MCF 10A (cell line): ENCODE measurements at regions not wholly inside any gene's neighbourhood (a gene's known extent, or its start where the extent isn't known, plus 50 kb on each side); places are given as distances from the start of the nearest gene placed in this dataset.

ENCODE experiments used
- BruUV-seq: library from RNA; stranded (reverse); fragments of 400-500 nt; replicated peaks from 2 replicates; lab custom pipeline; 2021; lab: Mats Ljungman, UMichigan
- CTCF ChIA-PET: fragments of 300-600 bp; sonication (Branson Sonifier 250); formaldehyde crosslinking; extraction: SDS; loops from one replicate; lab custom pipeline; 2021; ENCODE audit warnings: antibody characterized with exemption, inconsistent platforms; lab: Yijun Ruan, JAX
- POLR2A ChIA-PET: fragments of 300-600, 350-650 bp; sonication (Branson Sonifier 250); formaldehyde crosslinking; extraction: SDS; loops from one replicate; lab custom pipeline; 2020; ENCODE audit warnings: antibody characterized with exemption, inconsistent platforms; lab: Yijun Ruan, JAX
- DNase-seq: peaks from one replicate; pipeline ENCODE4 v3.0.0-alpha.2; 2018; ENCODE audit not compliant: unreplicated experiment
- H3K27ac Mint-ChIP-seq: one replicate; pipeline ENCODE4 v1.8.0; 2022; ENCODE audit warnings: mild to moderate bottlenecking, low read depth, mixed read lengths; ENCODE audit not compliant: unreplicated experiment
- H3K27me3 Mint-ChIP-seq: one replicate; pipeline ENCODE4 v1.8.0; 2022; ENCODE audit warnings: mixed read lengths; ENCODE audit not compliant: insufficient read depth, unreplicated experiment
- H3K36me3 Mint-ChIP-seq: one replicate; pipeline ENCODE4 v1.8.0; 2022; ENCODE audit warnings: mild to moderate bottlenecking, moderate library complexity, mixed read lengths; ENCODE audit not compliant: insufficient read depth, unreplicated experiment
- H3K4me1 Mint-ChIP-seq: one replicate; pipeline ENCODE4 v1.8.0; 2022; ENCODE audit warnings: mixed read lengths; ENCODE audit not compliant: insufficient read depth, unreplicated experiment
- H3K4me3 Mint-ChIP-seq: one replicate; pipeline ENCODE4 v1.8.0; 2022; ENCODE audit warnings: mild to moderate bottlenecking, moderate library complexity, mixed read lengths; ENCODE audit not compliant: unreplicated experiment
- H3K9me3 Mint-ChIP-seq: one replicate; pipeline ENCODE4 v1.8.0; 2022; ENCODE audit warnings: mixed read lengths; ENCODE audit not compliant: unreplicated experiment
- CTCF ChIP-seq: fragments of 200-600 bp; IDR thresholded peaks from one replicate; pipeline ENCODE4 v1.8.0; 2022; ENCODE audit warnings: antibody characterized with exemption, mild to moderate bottlenecking; ENCODE audit not compliant: unreplicated experiment
- intact Hi-C: fragments of 100-400 bp; cut with micrococcal nuclease; formaldehyde crosslinking; loops from 2 replicates; pipeline ENCODE4 v1.14.1; 2022

- no peak overlapping the region for H3K27ac Mint-ChIP-seq
- no TSS peak for BruUV-seq
- DNase-seq, result no peak
- CTCF ChIA-PET, result no interaction called here
- no peaks in the 10 kb centered on the region for H3K27me3 Mint-ChIP-seq
- no peak for TF ChIP-seq CTCF
- no peaks in the 10 kb centered on the region for H3K36me3 Mint-ChIP-seq
- no peak overlapping the region for H3K4me3 Mint-ChIP-seq
- H3K9me3 Mint-ChIP-seq, result no peaks in the 10 kb centered on the region
- no peaks in the 10 kb centered on the region for H3K4me1 Mint-ChIP-seq
- intact Hi-C loops, result no loop called here
- POLR2A ChIA-PET, result no interaction called here
Measured at GRCh38 chr7:110224643-110225042, 866.3 kb upstream of the LRRN3 start.

DNA sequence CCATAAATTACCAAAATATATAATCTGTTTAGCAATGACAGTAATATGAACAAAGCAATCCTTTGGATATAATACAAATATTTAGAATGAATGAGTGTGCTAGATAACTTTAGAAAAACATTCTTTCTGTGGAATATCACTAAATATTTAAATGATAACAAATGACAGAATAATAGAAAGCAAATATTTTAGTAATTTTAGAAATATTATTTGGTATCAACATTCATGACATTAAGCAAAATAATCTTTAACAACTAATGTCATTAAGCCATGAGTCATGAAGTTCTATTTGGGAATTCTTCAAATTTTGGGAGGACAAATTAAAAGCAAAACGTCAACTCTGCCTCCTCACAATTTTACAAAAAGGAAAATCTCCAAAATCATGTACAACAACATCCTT is 844.8 kb upstream of the LRRN3 start:
- no peak for TF ChIP-seq CTCF

DNA sequence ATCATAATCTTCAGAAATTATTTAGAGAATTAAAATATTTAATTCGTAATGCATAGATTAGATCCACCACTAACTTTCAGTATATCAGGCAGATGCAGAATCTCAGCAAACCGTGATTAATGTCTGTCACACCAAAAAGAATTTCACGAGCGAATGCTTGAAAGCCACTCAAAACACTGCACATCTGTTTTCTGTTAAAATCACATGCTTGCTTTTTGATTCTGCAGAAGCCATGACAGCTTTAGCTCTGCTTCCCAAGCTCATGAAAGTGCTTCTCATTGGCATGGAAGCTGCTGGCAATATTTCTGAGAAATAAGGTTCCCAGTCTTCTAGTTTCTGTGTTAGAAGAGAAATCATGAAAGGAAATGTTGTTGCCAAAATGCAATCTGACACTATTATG is 837.8 kb upstream of the LRRN3 start:
- ChIA-PET CTCF (interaction anchor here (0.5 kb wide), 1 partner anchor 60 kb away, joined by 3 read pairs; no protein-coding TSS in a partner anchor), POLR2A (no interaction called here)
- H3K27me3 Mint-ChIP-seq, result no peaks in the 10 kb centered on the region
- no peak overlapping the region for H3K4me3 Mint-ChIP-seq
- no peak for TF ChIP-seq CTCF
- DNase-seq, result no peak
- H3K27ac Mint-ChIP-seq, result no peak overlapping the region
- no peaks in the 10 kb centered on the region for H3K9me3 Mint-ChIP-seq
- H3K36me3 Mint-ChIP-seq, result no peaks in the 10 kb centered on the region
- intact Hi-C loops, result no loop called here
- no TSS peak for BruUV-seq
- H3K4me1 Mint-ChIP-seq, result no peaks in the 10 kb centered on the region

More for the DNA sequence above, 844.8 kb upstream of the LRRN3 start:
- CTCF ChIA-PET, result no interaction called here
- Mint-ChIP-seq H3K27me3 (no peaks in the 10 kb centered on the region), H3K4me1 (no peaks in the 10 kb centered on the region), H3K36me3 (no peaks in the 10 kb centered on the region), H3K9me3 (peaks cover 6% of the 10 kb centered on the region), H3K27ac (no peak overlapping the region), H3K4me3 (no peak overlapping the region)
- no peak for DNase-seq
- POLR2A ChIA-PET, result no interaction called here
- intact Hi-C loops, result no loop called here
- no TSS peak for BruUV-seq

DNA sequence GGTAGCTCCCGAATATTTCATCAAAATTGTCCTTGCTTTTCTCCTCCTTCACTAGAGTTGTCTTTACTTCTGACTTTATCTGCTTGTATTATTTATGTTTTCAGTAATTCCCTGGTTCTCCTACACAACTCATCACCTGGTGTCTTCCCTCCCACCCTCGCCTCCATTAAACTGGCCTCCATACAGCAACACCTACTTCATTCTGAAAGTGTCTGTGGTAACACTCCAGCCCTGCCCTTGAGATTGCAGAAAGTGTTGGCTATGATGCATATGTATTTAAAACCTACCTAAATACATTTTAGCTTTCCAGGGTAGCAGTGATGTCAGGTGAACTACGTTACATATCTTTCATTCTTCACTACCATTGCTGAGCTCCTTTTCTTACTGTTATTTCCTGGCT is 833.3 kb upstream of the LRRN3 start:
- no peak for TF ChIP-seq CTCF
- no TSS peak for BruUV-seq
- Mint-ChIP-seq H3K4me1 (no peaks in the 10 kb centered on the region), H3K9me3 (no peaks in the 10 kb centered on the region), H3K27me3 (no peaks in the 10 kb centered on the region), H3K36me3 (no peaks in the 10 kb centered on the region), H3K27ac (no peak overlapping the region), H3K4me3 (no peak overlapping the region)
- intact Hi-C loops, result no loop called here
- no peak for DNase-seq
- CTCF ChIA-PET, result no interaction called here
- POLR2A ChIA-PET, result interaction anchor here (0.6 kb wide), 1 partner anchor 38 kb away, joined by 3 read pairs; no protein-coding TSS in a partner anchor
